PFSK-1 (cell line): ENCODE measurements at regions not wholly inside any gene's neighbourhood (a gene's known extent, or its start where the extent isn't known, plus 50 kb on each side); places are given as distances from the start of the nearest gene placed in this dataset.

ENCODE experiments used
- FOXP2 ChIP-seq: optimal IDR thresholded peaks from 2 replicates; pipeline ENCODE3; 2011; ENCODE audit warnings: borderline replicate concordance, control low read depth, inconsistent platforms; ENCODE audit not compliant: insufficient read depth; ENCODE audit errors: extremely low read length, extremely low read depth
- POLR2AphosphoS5 ChIP-seq: IDR thresholded peaks from 2 replicates; pipeline ENCODE4 v1.6.1; 2012; ENCODE audit warnings: low read depth, mild to moderate bottlenecking, control low read depth, low read length, moderate library complexity
- REST ChIP-seq, 2 experiments: IDR thresholded peaks; 2 replicates each; pipeline versions ENCODE4 v1.6.1 to v1.8.0; 2011 to 2012; ENCODE audit warnings: low read depth in 2 of 2, low read length in 2 of 2, control low read depth in 1 of 2, inconsistent platforms in 1 of 2, mild to moderate bottlenecking in 1 of 2, moderate library complexity in 1 of 2; ENCODE audit not compliant: insufficient read depth in 1 of 2
- SIN3A ChIP-seq: IDR thresholded peaks from 2 replicates; pipeline ENCODE4 v1.6.1; 2012; ENCODE audit warnings: mild to moderate bottlenecking, low read length, moderate library complexity, borderline replicate concordance; ENCODE audit not compliant: insufficient read depth
- TAF1 ChIP-seq: IDR thresholded peaks from 2 replicates; pipeline ENCODE4 v1.6.1; 2012; ENCODE audit warnings: low read length, control low read depth, borderline replicate concordance; ENCODE audit not compliant: insufficient read depth

GRCh38 chr6:2449572-2449940, 204.2 kb upstream of the GMDS start:
- TF ChIP-seq TAF1 (no peak), POLR2AphosphoS5 (no peak), FOXP2 (no peak), REST (IDR thresholded peaks at IDR 0.05; ENCODE audit: insufficient read depth in 1 of 2, low read depth in 2 of 2, low read length in 2 of 2) (no peak), SIN3A (no peak)

GRCh38 chr6:2448826-2449571, 203.6 kb upstream of the GMDS start:
- TF ChIP-seq FOXP2 (no peak), SIN3A (no peak), POLR2AphosphoS5 (no peak), TAF1 (no peak), REST (IDR thresholded peaks at IDR 0.05; ENCODE audit: insufficient read depth in 1 of 2, low read depth in 2 of 2, low read length in 2 of 2) (no peak)

- no peak for TF ChIP-seq FOXP2
- TF ChIP-seq TAF1, result no peak
- TF ChIP-seq POLR2AphosphoS5, result no peak
- TF ChIP-seq SIN3A, result no peak
- TF ChIP-seq REST (IDR thresholded peaks at IDR 0.05; ENCODE audit: insufficient read depth in 1 of 2, low read depth in 2 of 2, low read length in 2 of 2), result no peak
These were observed 202.5 kb upstream of the GMDS start for GRCh38 chr6:2447931-2448330.

- no peak for TF ChIP-seq TAF1
These were observed 202.0 kb upstream of the GMDS start for GRCh38 chr6:2447318-2447920.

- no peak for TF ChIP-seq REST (IDR thresholded peaks at IDR 0.05; ENCODE audit: insufficient read depth in 1 of 2, low read depth in 2 of 2, low read length in 2 of 2)
- no peak for TF ChIP-seq SIN3A
- no peak for TF ChIP-seq TAF1
- TF ChIP-seq POLR2AphosphoS5, result no peak
- no peak for TF ChIP-seq FOXP2
These were observed 196.4 kb upstream of the GMDS start for GRCh38 chr6:2441601-2442475.
